Right renal pelvis (tissue), 4 donors: ENCODE measurements at regions not wholly inside any gene's neighbourhood (a gene's known extent, or its start where the extent isn't known, plus 50 kb on each side); places are given as distances from the start of the nearest gene placed in this dataset.
"Not testable (repeated sequence)": the region's sequence is repeated elsewhere in the genome, so short reads cannot be mapped to it uniquely, and the experiment has no call there.

ENCODE experiments used
- DNase-seq, 4 donors: peaks; one replicate each; pipeline ENCODE4 v3.0.0-alpha.2; 2013; ENCODE audit warnings: low read depth in 4 of 4, low spot score in 3 of 4, missing footprints in 1 of 4

GRCh38 chr10:84908491-84908890, 580.1 kb downstream of the CCSER2 start:
- no peak for DNase-seq

DNA sequence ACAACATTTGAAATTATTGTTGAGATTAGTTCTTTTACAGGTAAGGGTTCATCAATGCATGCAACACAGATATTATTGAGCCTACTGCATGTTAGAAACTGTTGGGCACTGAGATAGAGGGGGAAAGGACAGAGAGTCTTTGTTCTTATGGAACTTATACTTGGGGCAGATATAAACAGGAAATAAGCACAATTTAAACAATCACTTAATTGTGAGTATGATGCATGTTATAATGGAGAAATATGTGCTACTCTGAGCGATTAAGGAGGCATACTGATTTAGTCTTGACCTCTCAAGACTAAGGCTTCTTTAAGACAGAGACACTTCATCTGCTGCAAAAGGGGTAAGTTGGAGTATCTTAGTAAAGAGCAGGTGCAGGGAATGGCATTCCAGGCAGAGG, 593.3 kb downstream of the CCSER2 start:
- DNase-seq, result no peak

DNA sequence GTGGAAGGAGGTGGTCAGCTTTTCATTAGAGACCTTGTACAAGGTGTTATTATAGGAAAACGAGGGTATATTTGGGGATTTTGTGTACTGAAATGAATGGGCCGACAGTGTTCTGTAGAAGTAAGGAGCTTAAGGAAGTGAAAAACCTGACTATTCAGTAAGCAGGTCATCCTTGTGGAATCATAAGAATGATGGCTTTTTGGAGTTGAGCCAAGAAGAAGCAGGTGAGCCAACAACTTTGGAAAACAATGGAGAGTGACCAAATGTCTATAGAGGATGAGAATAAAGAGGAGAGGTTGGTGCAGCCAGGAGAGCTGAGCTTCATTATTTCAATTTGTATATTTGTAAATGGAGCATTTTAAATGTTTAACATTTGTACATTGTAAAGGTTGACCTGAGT, 595.7 kb downstream of the CCSER2 start:
- no peak for DNase-seq

DNA sequence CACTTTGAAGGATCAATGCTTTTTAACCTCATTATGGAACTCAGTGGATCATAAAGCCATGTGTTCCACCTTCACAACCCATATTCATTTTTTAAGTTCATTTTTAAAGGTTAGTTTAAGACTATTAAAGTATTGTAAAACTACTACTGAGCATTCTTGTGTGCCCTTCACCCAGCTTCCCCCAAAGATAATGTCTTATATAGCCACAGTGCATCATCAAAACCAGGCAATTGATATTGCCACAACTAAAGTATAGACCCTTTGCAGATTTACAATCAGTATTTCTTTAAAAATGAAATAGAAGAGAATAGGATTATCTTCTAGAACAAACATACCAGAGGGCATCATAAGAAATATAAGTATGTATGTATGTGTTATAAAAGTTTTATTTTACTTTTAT, 597.1 kb downstream of the CCSER2 start:
- no peak for DNase-seq

DNA sequence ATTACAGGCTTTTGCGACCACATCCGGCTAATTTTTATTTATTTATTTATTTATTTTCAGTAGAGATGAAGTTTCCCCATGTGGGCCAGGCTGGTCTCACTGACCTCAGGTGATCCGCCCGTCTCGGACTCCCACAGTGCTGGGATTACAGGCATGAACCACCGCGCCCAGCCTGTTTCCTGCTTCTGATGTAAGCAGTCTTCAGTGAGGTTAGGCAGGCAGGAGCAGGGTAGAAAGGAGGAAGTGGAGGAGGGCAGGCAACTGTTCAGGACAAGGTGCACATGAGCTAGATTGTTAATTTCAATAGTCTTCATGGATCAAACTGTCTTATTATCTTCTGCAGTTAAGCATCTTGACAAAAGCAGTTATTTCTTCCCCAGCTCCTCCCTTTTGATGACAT, 605.0 kb downstream of the CCSER2 start:
- no peak for DNase-seq

- DNase-seq, result no peak
Measured at GRCh38 chr10:84935772-84936171, 607.4 kb downstream of the CCSER2 start.

DNA sequence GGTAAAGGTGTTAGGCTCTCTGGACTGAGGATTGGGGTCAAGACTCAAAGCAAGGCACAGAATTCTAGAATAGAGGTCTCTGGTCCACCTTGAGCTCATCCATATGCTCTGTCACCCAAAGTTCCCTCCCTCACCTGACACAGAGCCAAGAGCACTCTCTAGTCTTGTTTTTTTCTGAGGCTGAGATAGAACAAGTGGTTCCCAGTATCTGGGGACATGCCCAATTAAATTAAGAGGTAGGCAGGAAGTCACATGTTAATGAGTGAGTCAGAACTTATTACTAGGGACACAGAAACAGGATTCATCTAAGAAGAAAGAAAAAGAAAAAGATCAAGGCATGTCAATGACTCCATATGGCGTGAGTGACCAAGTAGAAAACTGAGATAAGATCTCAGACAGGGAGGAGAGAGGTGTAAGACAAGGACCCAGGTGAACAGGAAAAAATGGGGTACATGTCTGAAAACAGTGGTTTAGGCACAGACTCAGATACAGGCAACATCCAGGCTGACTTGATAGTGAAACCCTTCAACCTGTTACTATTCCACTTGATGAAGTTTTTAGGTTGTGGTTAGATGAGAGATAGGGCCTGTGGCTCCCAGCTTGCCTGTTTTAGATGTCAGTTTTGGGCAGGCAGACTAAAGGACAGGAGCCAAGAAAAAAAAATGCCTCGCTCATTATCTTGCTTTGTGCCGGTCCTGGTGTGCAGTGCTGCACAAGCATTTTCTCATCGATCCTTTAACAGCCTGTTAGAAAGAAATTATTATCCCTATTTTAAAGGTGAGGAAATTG, 609.9 kb downstream of the CCSER2 start:
- no peak for DNase-seq

GRCh38 chr10:84943541-84943940, 615.2 kb downstream of the CCSER2 start:
- no peak for DNase-seq

DNA sequence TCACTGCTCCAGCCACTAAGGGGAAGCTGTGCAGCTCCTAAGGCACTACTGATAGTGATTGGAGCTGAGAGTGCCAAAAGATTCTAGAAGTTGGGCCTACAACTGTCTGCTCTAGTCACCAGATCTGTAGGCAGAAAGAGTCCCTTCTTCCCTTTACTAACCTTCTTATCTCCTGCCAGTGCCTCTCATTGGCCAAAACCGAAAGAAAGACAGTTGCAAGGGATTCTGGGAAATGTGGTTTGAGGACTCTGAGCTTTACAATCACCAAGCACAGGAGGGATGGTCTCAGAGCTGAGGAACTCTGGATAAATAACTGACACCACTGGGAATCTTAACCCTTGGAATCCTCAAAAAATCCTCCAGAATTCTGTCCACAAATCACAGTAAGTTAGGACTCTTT, 615.8 kb downstream of the CCSER2 start:
- no peak for DNase-seq

- no peak for DNase-seq
Measured at GRCh38 chr10:84945791-84946190, 617.4 kb downstream of the CCSER2 start.

GRCh38 chr10:84946904-84947303, 618.5 kb downstream of the CCSER2 start:
- DNase-seq, result no peak

GRCh38 chr10:84948644-84949043, 620.3 kb downstream of the CCSER2 start:
- no peak for DNase-seq

GRCh38 chr10:84951616-84952015, 623.2 kb downstream of the CCSER2 start:
- no peak for DNase-seq

- DNase-seq, result no peak
Measured at GRCh38 chr10:84957427-84957826, 629.0 kb downstream of the CCSER2 start.

DNA sequence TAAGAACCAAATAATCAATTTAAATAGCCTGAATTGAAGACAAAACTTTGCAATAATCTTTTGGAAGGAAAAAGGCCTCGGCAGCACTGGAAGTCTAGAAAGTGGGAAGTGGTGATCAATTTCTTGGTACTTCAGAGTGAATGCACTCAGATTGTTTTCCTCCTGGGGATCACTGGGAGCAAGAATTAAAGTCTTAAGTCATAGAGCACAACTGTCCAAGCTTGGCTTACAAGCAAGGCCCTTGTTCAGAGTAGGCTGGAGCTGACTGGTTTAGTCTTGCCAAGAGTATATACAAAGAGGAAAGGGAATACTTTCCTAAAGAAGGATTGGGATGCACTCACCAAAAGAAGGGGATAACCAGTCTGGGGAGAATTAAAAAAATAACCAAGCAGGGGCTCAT, 637.1 kb downstream of the CCSER2 start:
- DNase-seq, result no peak

DNA sequence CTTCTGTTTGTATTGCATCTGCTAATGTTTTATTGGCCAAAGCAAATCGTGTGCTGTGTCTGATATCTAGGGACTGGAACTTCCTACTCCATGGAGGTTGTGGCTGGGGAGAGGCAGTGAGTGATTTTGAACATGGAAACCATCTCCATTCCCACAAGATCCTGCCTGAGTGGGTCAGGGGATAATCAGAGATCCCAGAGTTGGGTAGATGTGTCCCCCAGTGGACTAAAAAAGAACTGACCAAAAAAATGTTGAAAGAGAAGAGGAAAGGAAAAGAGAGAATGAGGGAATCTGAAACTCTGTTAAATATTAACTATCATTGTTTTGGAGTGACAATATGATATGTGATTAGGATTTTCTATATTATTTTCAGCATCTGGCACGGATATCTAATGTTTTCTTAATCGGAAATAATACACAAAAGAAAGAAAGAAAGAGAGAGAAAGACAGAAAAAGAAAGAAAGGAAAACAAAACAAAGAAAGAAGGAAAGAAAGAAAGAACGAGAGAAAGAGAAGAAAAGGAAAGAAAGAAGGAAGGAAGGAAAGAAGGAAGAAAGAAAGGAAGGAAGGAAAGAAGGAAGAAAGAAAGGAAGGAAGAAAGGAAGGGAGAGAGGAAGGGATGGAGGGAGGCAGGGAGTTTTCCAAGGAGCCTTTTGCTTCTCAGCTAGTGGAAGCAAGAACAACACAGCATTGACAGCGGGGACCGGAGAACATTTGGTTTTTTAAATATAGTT, 638.5 kb downstream of the CCSER2 start:
- DNase-seq, result no peak

- DNase-seq, result not testable (repeated sequence)
Measured at GRCh38 chr10:84969297-84969696, 640.9 kb downstream of the CCSER2 start.

DNA sequence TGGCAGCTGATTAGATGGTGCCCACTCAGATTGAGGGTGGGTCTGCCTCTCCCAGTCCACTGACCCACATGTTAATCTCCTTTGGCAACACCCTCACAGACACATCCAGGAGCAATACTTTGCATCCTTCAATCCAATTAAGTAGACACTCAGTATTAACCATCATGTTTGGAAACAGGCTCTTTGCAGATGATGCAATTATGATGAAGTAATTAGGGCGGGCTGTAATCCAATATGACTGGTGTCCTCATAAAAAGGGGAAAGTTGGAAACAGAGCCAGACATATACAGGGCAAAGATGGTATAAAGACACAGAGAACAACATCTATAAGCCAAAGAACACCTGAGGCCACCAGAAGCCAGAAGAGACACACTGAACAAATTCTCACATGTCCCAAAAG, 658.6 kb downstream of the CCSER2 start:
- DNase-seq, result no peak

DNA sequence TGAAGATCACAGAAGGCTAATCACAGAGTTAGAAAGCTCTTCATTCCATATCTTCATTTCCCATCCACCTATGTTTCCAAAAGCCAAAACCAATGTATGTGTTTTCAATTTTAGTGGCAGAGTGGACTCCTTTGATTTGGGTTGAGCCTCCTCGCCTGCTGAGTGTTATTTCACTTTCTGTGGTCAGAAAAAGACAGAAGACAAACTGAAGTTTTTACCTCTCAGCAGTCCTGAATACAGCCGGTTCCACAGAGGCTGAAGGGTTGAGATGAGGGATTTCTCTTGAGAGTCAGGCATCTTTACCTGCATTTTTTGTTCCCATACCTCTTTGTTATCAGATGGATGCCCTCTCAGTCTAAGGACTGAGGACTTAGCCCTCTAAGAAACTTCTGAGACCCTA, 659.6 kb downstream of the CCSER2 start:
- DNase-seq, result no peak

GRCh38 chr10:84990713-84991112, 662.3 kb downstream of the CCSER2 start:
- no peak for DNase-seq

GRCh38 chr10:84991301-84991700, 662.9 kb downstream of the CCSER2 start:
- DNase-seq, result no peak
